ENCODE measurements at regions not wholly inside any gene's neighbourhood (a gene's known extent, or its start where the extent isn't known, plus 50 kb on each side); places are given as distances from the start of the nearest gene placed in this dataset.

DNA sequence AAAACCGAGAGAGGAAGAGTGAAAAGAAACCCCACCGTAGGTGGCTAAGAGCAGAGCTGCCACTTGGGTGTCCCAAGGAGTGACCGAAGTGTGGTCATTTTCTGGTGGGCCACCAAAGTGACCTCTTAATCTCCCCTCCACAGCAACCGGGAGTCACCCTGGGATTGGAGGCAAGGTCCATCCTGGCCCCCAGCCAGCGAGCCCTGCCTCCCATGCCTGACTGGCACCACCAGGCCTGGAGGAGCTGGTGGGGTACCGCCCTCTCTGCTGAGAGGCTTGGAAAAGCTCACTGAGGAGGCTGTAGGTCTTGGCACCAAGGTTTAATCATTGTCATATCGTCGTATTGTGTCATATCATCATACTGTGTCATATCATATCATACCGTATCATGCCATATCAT, 74.0 kb upstream of the TRPM1 start:
- Histone ChIP-seq H3K27ac (ENCODE audit: low read depth in 2 of 2, low read length in 2 of 2) (no peak overlapping the region), H3K9ac (ENCODE audit: low read length in 3 of 3) (no peak overlapping the region), H3K4me1 (ENCODE audit: control insufficient read depth in 2 of 3, insufficient read depth in 2 of 3, low read depth in 1 of 3, low read length in 3 of 3) (no peaks in the 10 kb centered on the region), H3K36me3 (ENCODE audit: control insufficient read depth in 2 of 3, insufficient read depth in 3 of 3, low read length in 3 of 3) (no peaks in the 10 kb centered on the region), H3K9me3 (ENCODE audit: control insufficient read depth in 2 of 3, insufficient read depth in 1 of 3, low read length in 3 of 3) (peaks cover 0 to under 1% (median 0%) of the 10 kb centered on the region in 3 donors), H3K4me3 (ENCODE audit: low read length in 3 of 3) (no peak overlapping the region), H3K27me3 (ENCODE audit: control insufficient read depth, insufficient read depth, low read length) (no peaks in the 10 kb centered on the region)
- intact Hi-C loops (cut with DNase I): no loop called here
- no peak for FAIRE-seq
- DNase-seq: no peak
- TF ChIP-seq, protein P1, sequence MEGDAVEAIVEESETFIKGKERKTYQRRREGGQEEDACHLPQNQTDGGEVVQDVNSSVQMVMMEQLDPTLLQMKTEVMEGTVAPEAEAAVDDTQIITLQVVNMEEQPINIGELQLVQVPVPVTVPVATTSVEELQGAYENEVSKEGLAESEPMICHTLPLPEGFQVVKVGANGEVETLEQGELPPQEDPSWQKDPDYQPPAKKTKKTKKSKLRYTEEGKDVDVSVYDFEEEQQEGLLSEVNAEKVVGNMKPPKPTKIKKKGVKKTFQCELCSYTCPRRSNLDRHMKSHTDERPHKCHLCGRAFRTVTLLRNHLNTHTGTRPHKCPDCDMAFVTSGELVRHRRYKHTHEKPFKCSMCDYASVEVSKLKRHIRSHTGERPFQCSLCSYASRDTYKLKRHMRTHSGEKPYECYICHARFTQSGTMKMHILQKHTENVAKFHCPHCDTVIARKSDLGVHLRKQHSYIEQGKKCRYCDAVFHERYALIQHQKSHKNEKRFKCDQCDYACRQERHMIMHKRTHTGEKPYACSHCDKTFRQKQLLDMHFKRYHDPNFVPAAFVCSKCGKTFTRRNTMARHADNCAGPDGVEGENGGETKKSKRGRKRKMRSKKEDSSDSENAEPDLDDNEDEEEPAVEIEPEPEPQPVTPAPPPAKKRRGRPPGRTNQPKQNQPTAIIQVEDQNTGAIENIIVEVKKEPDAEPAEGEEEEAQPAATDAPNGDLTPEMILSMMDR (IDR thresholded peaks at IDR 0.05; ENCODE audit: borderline replicate concordance, extremely low read depth, insufficient read depth): no peak

DNA sequence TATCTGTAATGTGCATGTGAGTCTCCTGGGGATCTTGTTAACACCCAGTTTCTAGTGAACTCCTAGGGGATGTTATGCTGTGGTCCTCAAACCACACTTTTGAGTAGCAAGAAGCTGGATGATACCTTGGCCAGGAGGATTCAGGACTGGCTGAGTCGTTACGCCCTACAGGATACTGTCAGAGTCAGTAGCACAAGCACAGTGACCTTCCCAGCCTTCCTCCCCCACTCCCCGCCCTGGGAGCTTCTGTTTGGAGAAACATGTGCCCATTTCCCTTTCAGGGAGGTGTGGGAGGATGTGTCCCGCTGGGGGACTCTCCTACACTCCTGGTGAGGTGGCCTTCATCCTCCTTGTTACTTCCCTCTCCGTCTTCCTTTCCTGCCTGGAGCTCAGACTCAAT, 76.4 kb upstream of the TRPM1 start:
- H3K4me1 ChIP-seq (ENCODE audit: control insufficient read depth in 2 of 3, insufficient read depth in 2 of 3, low read depth in 1 of 3, low read length in 3 of 3): no peaks in the 10 kb centered on the region
- no peaks in the 10 kb centered on the region for H3K27me3 ChIP-seq (ENCODE audit: control insufficient read depth, insufficient read depth, low read length)
- no peak for FAIRE-seq
- peaks cover 0 to 2% (median 2%) of the 10 kb centered on the region in 3 donors for H3K9me3 ChIP-seq (ENCODE audit: control insufficient read depth in 2 of 3, insufficient read depth in 1 of 3, low read length in 3 of 3)
- no peak overlapping the region for H3K27ac ChIP-seq (ENCODE audit: low read depth in 2 of 2, low read length in 2 of 2)
- no peak overlapping the region for H3K4me3 ChIP-seq (ENCODE audit: low read length in 3 of 3)
- intact Hi-C loops (cut with DNase I): no loop called here
- H3K36me3 ChIP-seq (ENCODE audit: control insufficient read depth in 2 of 3, insufficient read depth in 3 of 3, low read length in 3 of 3): no peaks in the 10 kb centered on the region
- TF ChIP-seq, protein P1 (IDR thresholded peaks at IDR 0.05; ENCODE audit: borderline replicate concordance, extremely low read depth, insufficient read depth): no peak
- DNase-seq: no peak
- no peak overlapping the region for H3K9ac ChIP-seq (ENCODE audit: low read length in 3 of 3)

DNA sequence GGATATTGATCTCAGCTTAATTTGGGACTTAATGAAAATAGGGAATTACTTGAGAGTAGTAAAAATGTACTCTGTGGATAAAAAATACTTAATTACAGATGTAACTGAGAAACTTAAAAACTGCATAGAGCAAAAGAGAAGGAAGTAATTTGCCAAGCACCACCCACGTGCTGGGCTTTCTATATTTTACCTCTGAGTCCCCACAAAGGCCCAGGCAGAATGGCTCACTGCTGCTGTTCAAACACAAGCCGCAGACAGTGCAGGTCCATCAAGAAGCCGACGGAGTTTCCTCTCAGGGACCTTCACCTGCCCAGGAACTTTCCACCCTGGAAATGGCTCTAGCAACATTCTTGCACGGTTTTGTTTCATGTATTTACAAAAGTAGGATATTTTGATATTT, 77.2 kb upstream of the TRPM1 start:
- TF ChIP-seq, protein P1 (IDR thresholded peaks at IDR 0.05; ENCODE audit: borderline replicate concordance, extremely low read depth, insufficient read depth): no peak
- DNase-seq (no peak), FAIRE-seq (no peak)
- no peaks in the 10 kb centered on the region for H3K4me1 ChIP-seq (ENCODE audit: control insufficient read depth in 2 of 3, insufficient read depth in 2 of 3, low read depth in 1 of 3, low read length in 3 of 3)
- H3K27me3 ChIP-seq (ENCODE audit: control insufficient read depth, insufficient read depth, low read length): no peaks in the 10 kb centered on the region
- no peak overlapping the region for H3K4me3 ChIP-seq (ENCODE audit: low read length in 3 of 3)
- peaks cover 0 to 2% (median 2%) of the 10 kb centered on the region in 3 donors for H3K9me3 ChIP-seq (ENCODE audit: control insufficient read depth in 2 of 3, insufficient read depth in 1 of 3, low read length in 3 of 3)
- intact Hi-C loops (cut with DNase I): no loop called here
- no peak overlapping the region for H3K27ac ChIP-seq (ENCODE audit: low read depth in 2 of 2, low read length in 2 of 2)
- H3K36me3 ChIP-seq (ENCODE audit: control insufficient read depth in 2 of 3, insufficient read depth in 3 of 3, low read length in 3 of 3): no peaks in the 10 kb centered on the region
- H3K9ac ChIP-seq (ENCODE audit: low read length in 3 of 3): no peak overlapping the region

DNA sequence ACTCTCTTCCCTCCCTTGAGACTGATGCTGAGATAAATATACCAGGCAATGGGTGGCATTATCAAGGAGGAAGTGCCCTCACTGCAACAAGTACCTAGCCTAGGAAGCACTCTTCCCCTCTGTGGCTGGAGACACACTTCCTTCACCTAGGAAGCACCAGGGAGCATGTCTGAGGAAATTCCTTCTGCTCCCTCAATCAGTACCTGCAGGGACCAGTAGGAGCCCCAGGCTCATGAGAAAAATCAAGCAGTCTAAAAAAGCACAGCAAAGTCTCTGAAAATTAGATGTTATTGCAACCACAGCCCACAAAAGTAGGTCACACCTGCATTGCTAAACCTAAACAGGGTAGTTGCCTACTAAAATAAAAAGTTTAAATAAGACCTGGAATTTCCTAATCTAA, 78.2 kb upstream of the TRPM1 start:
- H3K27ac ChIP-seq (ENCODE audit: low read depth in 2 of 2, low read length in 2 of 2): no peak overlapping the region
- no peaks in the 10 kb centered on the region for H3K36me3 ChIP-seq (ENCODE audit: control insufficient read depth in 2 of 3, insufficient read depth in 3 of 3, low read length in 3 of 3)
- no peaks in the 10 kb centered on the region for H3K4me1 ChIP-seq (ENCODE audit: control insufficient read depth in 2 of 3, insufficient read depth in 2 of 3, low read depth in 1 of 3, low read length in 3 of 3)
- H3K9me3 ChIP-seq (ENCODE audit: control insufficient read depth in 2 of 3, insufficient read depth in 1 of 3, low read length in 3 of 3): peaks cover 0 to 2% (median 2%) of the 10 kb centered on the region in 3 donors
- H3K4me3 ChIP-seq (ENCODE audit: low read length in 3 of 3): no peak overlapping the region
- FAIRE-seq (no peak), DNase-seq (no peak)
- H3K27me3 ChIP-seq (ENCODE audit: control insufficient read depth, insufficient read depth, low read length): no peaks in the 10 kb centered on the region
- intact Hi-C loops (cut with DNase I): no loop called here
- no peak overlapping the region for H3K9ac ChIP-seq (ENCODE audit: low read length in 3 of 3)
- TF ChIP-seq, protein P1 (IDR thresholded peaks at IDR 0.05; ENCODE audit: borderline replicate concordance, extremely low read depth, insufficient read depth): no peak
